Smooth muscle cell (in vitro differentiated cells): ENCODE measurements at regions not wholly inside any gene's neighbourhood (a gene's known extent, or its start where the extent isn't known, plus 50 kb on each side); places are given as distances from the start of the nearest gene placed in this dataset.

ENCODE experiments used
- DNase-seq: peaks from one replicate; lab custom pipeline; 2025; ENCODE audit not compliant: unreplicated experiment; lab: John Stamatoyannopoulos, UW
- H2AFZ ChIP-seq: fragments of 200-600 bp; sonication (generic); 2 replicates; pipeline ENCODE4 v1.6.0; 2016; ENCODE audit warnings: antibody characterized with exemption, low read depth, mild to moderate bottlenecking
- H3F3A ChIP-seq: fragments of 200-600 bp; sonication (generic); 2 replicates; pipeline ENCODE4 v1.6.0; 2017; ENCODE audit warnings: antibody characterized with exemption, low read depth
- H3K27ac ChIP-seq: fragments of 200-600 bp; sonication (generic); 2 replicates; pipeline ENCODE4 v1.5.1; 2016; ENCODE audit warnings: low read depth, mild to moderate bottlenecking
- H3K27me3 ChIP-seq: fragments of 200-600 bp; sonication (generic); 2 replicates; pipeline ENCODE4 v1.6.1; 2016; ENCODE audit warnings: low read depth, mild to moderate bottlenecking
- H3K36me3 ChIP-seq: fragments of 200-600 bp; sonication (generic); 2 replicates; pipeline ENCODE4 v1.5.1; 2016; ENCODE audit warnings: low read depth
- H3K4me1 ChIP-seq: fragments of 200-600 bp; sonication (generic); 2 replicates; pipeline ENCODE4 v1.5.1; 2016; ENCODE audit warnings: low read depth
- H3K4me2 ChIP-seq: fragments of 200-600 bp; sonication (generic); 2 replicates; pipeline ENCODE4 v1.6.0; 2016; ENCODE audit warnings: mild to moderate bottlenecking
- H3K4me3 ChIP-seq: fragments of 200-600 bp; sonication (generic); 2 replicates; pipeline ENCODE4 v1.5.1; 2016; ENCODE audit warnings: mild to moderate bottlenecking
- H3K79me2 ChIP-seq: fragments of 200-600 bp; sonication (generic); 2 replicates; pipeline ENCODE4 v1.6.0; 2016; ENCODE audit warnings: low read depth, mild to moderate bottlenecking
- H3K9ac ChIP-seq: fragments of 200-600 bp; sonication (generic); 2 replicates; pipeline ENCODE4 v1.6.0; 2016; ENCODE audit warnings: low read depth
- H3K9me3 ChIP-seq: fragments of 200-600 bp; sonication (generic); replicated peaks from 2 replicates; pipeline ENCODE4 v1.5.1; 2016; ENCODE audit warnings: low read depth
- H4K20me1 ChIP-seq: fragments of 200-600 bp; sonication (generic); 2 replicates; pipeline ENCODE4 v1.6.0; 2016; ENCODE audit warnings: low read depth
- WGBS: methylation state at CpG from one replicate; pipeline ENCODE4 v1.1.7; 2016; ENCODE audit warnings: low lambda C conversion rate; 5-methylcytosine and 5-hydroxymethylcytosine counted together
- TF ChIP-seq, protein P1 (sequence below): fragments of 200-600 bp; sonication (generic); IDR thresholded peaks from 2 replicates; pipeline ENCODE4 v1.5.1; 2017; ENCODE audit warnings: borderline replicate concordance, mild to moderate bottlenecking, antibody characterized with exemption; ENCODE audit not compliant: insufficient read depth, poor library complexity, severe bottlenecking

DNA sequence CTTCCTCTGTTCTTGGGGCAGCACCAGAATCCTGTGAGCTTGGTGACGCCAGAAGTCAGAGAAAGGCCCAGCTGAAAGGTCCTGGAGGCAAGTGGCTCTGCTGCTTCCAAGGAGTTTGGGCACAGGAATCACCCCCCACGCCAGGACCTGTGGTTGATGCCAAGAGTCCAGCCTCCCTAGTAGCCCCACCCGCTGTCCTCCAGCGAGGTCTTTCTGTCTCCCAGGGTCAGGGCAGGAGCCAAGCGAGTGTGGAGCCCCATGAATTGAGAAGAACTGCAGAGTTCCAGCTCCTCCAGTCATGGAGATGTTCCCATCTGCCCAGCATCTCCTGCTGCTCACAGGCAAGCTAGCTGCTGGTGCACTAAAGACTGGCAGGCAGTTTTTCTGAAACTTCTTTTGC, 631.7 kb upstream of the MGMT start:
- no peak overlapping the region for H3K9ac ChIP-seq
- TF ChIP-seq, protein P1, sequence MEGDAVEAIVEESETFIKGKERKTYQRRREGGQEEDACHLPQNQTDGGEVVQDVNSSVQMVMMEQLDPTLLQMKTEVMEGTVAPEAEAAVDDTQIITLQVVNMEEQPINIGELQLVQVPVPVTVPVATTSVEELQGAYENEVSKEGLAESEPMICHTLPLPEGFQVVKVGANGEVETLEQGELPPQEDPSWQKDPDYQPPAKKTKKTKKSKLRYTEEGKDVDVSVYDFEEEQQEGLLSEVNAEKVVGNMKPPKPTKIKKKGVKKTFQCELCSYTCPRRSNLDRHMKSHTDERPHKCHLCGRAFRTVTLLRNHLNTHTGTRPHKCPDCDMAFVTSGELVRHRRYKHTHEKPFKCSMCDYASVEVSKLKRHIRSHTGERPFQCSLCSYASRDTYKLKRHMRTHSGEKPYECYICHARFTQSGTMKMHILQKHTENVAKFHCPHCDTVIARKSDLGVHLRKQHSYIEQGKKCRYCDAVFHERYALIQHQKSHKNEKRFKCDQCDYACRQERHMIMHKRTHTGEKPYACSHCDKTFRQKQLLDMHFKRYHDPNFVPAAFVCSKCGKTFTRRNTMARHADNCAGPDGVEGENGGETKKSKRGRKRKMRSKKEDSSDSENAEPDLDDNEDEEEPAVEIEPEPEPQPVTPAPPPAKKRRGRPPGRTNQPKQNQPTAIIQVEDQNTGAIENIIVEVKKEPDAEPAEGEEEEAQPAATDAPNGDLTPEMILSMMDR = no peak
- no peaks in the 10 kb centered on the region for H3K4me1 ChIP-seq
- H3F3A ChIP-seq = no peaks in the 10 kb centered on the region
- H2AFZ ChIP-seq = no peak overlapping the region
- peaks cover 12% of the 10 kb centered on the region for H3K27me3 ChIP-seq
- no peak overlapping the region for H3K27ac ChIP-seq
- no peak overlapping the region for H3K4me3 ChIP-seq
- DNase-seq = no peak
- H3K36me3 ChIP-seq = no peaks in the 10 kb centered on the region
- 79% methylated on average over 5 of the region's 5 CpGs for WGBS
- no peak overlapping the region for H3K4me2 ChIP-seq
- H3K9me3 ChIP-seq = no peaks in the 10 kb centered on the region
- H3K79me2 ChIP-seq = no peaks in the 10 kb centered on the region
- H4K20me1 ChIP-seq = no peaks in the 10 kb centered on the region

DNA sequence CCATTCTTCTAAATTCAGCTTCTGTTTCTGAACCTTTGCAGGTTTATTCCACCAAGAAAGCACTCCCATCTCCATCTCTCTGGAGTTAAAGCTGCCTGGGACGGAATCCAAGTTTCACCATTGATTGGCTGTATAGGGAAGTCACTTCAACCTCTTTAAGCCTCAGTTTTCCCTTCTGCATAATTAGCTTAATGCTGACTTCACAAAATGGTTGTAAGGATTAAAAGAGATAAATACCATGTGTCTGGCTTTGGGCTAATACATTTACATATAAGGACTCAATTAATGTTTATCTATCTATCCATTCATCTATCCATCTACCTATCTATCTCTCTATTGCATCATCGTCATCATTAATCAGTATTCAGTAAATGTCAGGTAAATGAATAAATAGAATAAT, 629.6 kb upstream of the MGMT start:
- Histone ChIP-seq H4K20me1 (no peaks in the 10 kb centered on the region), H2AFZ (no peak overlapping the region), H3K4me2 (no peak overlapping the region), H3K4me1 (no peaks in the 10 kb centered on the region), H3K27ac (no peak overlapping the region), H3F3A (no peaks in the 10 kb centered on the region), H3K9ac (no peak overlapping the region), H3K4me3 (no peak overlapping the region), H3K27me3 (peaks cover 12% of the 10 kb centered on the region), H3K9me3 (no peaks in the 10 kb centered on the region), H3K36me3 (no peaks in the 10 kb centered on the region), H3K79me2 (no peaks in the 10 kb centered on the region)
- TF ChIP-seq, protein P1 = no peak
- DNase-seq = no peak
- WGBS = 89% methylated on average over 2 of the region's 2 CpGs

DNA sequence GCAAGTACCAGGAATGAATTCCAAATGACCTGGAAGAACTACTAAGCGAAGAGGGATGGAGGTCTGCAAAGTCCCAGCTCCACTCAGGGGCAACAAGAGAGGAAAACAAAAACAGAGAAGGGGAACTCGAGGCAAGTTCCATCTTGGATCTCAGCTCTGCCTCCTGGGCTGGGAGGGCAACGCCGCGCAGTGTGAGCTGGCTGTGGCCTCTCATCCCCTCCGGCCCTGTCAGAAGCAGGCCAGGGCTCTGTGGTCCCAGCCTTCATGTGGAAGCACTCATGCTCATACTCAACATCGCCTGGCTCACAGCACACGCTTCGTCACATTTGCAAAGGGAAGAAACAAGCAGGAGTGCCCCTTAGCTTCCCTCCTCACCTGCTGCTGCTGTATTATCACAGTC, 627.9 kb upstream of the MGMT start:
- 91% methylated on average over 9 of the region's 9 CpGs for WGBS
- Histone ChIP-seq H3K27ac (no peak overlapping the region), H3K27me3 (peaks cover 6% of the 10 kb centered on the region), H3K36me3 (no peaks in the 10 kb centered on the region), H2AFZ (no peak overlapping the region), H3F3A (no peaks in the 10 kb centered on the region), H3K9ac (no peak overlapping the region), H3K9me3 (no peaks in the 10 kb centered on the region), H3K4me1 (no peaks in the 10 kb centered on the region), H3K4me3 (no peak overlapping the region), H4K20me1 (no peaks in the 10 kb centered on the region), H3K4me2 (no peak overlapping the region), H3K79me2 (no peaks in the 10 kb centered on the region)
- DNase-seq = no peak
- TF ChIP-seq, protein P1 = no peak

DNA sequence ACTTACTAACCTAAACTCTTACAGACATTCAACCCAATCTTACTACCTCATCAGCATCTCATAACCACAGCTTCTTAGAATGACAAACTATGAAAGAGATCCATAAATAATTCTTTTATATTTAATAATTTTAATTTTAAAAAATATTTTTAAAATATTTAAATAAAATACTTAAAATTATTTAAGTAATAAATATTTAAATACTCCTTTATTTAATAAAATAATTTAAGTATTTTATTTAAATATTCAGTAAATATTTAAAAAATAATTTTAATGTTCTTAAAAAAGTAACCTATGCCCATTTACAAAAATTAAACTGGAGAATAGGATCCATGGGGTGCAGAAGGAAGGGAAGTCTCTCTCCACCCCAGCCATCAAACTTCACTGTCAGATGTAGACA, 627.3 kb upstream of the MGMT start:
- Histone ChIP-seq H3K36me3 (no peaks in the 10 kb centered on the region), H3F3A (no peaks in the 10 kb centered on the region), H3K9ac (no peak overlapping the region), H3K4me1 (no peaks in the 10 kb centered on the region), H3K4me2 (no peak overlapping the region), H3K79me2 (no peaks in the 10 kb centered on the region), H3K9me3 (no peaks in the 10 kb centered on the region), H3K27ac (no peak overlapping the region), H4K20me1 (no peaks in the 10 kb centered on the region), H2AFZ (no peak overlapping the region), H3K4me3 (no peak overlapping the region), H3K27me3 (peaks cover 6% of the 10 kb centered on the region)
- TF ChIP-seq, protein P1 = no peak
- DNase-seq = no peak
